ENCODE measurements at regions not wholly inside any gene's neighbourhood (a gene's known extent, or its start where the extent isn't known, plus 50 kb on each side); places are given as distances from the start of the nearest gene placed in this dataset.

DNA sequence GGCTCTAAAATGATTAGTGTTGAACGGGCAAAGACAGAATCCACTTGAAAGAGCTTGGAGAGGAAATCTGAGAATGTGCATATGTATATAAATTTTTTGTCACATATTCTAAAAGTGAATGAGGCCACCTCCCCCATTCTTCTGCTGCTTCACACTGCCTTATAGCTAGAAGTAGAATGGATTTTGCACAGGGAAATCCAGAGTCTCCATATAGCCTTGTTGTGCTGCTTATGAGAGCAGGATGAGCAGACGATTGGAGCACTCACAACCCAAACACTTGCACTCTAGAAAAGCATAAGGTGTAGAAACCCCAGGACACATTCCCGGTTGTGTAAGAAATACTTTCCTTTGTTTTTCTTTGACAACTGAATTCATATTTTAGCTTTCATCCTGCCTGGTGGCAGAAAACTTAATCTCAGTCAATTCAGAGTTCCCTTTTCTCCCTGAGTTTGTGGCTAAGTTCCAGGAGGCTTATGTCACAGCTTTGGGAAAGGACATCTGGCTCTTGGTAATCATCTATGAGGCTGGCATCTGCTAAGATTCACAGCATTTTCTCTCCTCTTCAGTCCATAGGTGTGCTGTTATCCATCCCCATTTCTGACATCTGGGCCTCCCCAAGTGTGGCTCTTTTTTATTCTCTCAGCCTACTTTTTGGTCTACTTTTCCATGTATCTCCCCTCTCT is 188.4 kb upstream of the PFN2 start:
- TF ChIP-seq, protein P1, sequence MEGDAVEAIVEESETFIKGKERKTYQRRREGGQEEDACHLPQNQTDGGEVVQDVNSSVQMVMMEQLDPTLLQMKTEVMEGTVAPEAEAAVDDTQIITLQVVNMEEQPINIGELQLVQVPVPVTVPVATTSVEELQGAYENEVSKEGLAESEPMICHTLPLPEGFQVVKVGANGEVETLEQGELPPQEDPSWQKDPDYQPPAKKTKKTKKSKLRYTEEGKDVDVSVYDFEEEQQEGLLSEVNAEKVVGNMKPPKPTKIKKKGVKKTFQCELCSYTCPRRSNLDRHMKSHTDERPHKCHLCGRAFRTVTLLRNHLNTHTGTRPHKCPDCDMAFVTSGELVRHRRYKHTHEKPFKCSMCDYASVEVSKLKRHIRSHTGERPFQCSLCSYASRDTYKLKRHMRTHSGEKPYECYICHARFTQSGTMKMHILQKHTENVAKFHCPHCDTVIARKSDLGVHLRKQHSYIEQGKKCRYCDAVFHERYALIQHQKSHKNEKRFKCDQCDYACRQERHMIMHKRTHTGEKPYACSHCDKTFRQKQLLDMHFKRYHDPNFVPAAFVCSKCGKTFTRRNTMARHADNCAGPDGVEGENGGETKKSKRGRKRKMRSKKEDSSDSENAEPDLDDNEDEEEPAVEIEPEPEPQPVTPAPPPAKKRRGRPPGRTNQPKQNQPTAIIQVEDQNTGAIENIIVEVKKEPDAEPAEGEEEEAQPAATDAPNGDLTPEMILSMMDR (conservative IDR thresholded peaks at IDR 0.05) = no peak
- no peak for TF ChIP-seq ZFX (IDR thresholded peaks at IDR 0.05)

Measured in C4-2B (cell line).